NCI-H526 treated with DMSO at 0.1 percent for 48 hours (cell line): ENCODE measurements at regions not wholly inside any gene's neighbourhood (a gene's known extent, or its start where the extent isn't known, plus 50 kb on each side); places are given as distances from the start of the nearest gene placed in this dataset.
A peak's percentile ranks its signal among the peaks of the same experiment; 100 is the strongest.
"Not testable (repeated sequence)": the region's sequence is repeated elsewhere in the genome, so short reads cannot be mapped to it uniquely, and the experiment has no call there.

ENCODE experiments used
- DNase-seq: peaks from one replicate; lab custom pipeline; 2025; lab: John Stamatoyannopoulos, UW

GRCh38 chr12:82300611-82301010 lies 57.6 kb downstream of the CCDC59 start:
- no peak for DNase-seq

GRCh38 chr12:82299319-82300025 lies 58.7 kb downstream of the CCDC59 start:
- no peak for DNase-seq

- no peak for DNase-seq
Observed at GRCh38 chr12:82290415-82290814, 67.8 kb downstream of the CCDC59 start.

- DNase-seq, result not testable (repeated sequence)
Observed at GRCh38 chr12:82281335-82281734, 76.9 kb downstream of the CCDC59 start.

GRCh38 chr12:82279536-82280058 lies 78.6 kb downstream of the CCDC59 start:
- DNase-seq, result peak; percentile 60

GRCh38 chr12:82277582-82277981 lies 80.6 kb downstream of the CCDC59 start:
- no peak for DNase-seq

- no peak for DNase-seq
Observed at GRCh38 chr12:82242729-82243128, 115.5 kb downstream of the CCDC59 start.

- DNase-seq, result no peak
Observed at GRCh38 chr12:82225871-82226270, 132.3 kb downstream of the CCDC59 start.

- DNase-seq, result no peak
Observed at GRCh38 chr12:82223426-82223825, 134.8 kb downstream of the CCDC59 start.

GRCh38 chr12:82216475-82216874 lies 141.7 kb downstream of the CCDC59 start:
- DNase-seq, result no peak

GRCh38 chr12:82213761-82214160 lies 144.4 kb downstream of the CCDC59 start:
- no peak for DNase-seq

GRCh38 chr12:82210882-82211281 lies 147.3 kb downstream of the CCDC59 start:
- DNase-seq, result no peak

GRCh38 chr12:82209533-82209932 lies 148.7 kb downstream of the CCDC59 start:
- DNase-seq, result no peak

GRCh38 chr12:82207556-82207955 lies 150.6 kb downstream of the CCDC59 start:
- DNase-seq, result no peak

GRCh38 chr12:82203086-82203485 lies 155.1 kb downstream of the CCDC59 start:
- DNase-seq, result no peak

- DNase-seq, result no peak
Observed at GRCh38 chr12:82187595-82187994, 170.6 kb downstream of the CCDC59 start.

GRCh38 chr12:82187011-82187410 lies 171.2 kb downstream of the CCDC59 start:
- DNase-seq, result no peak

GRCh38 chr12:82186282-82186681 lies 171.9 kb downstream of the CCDC59 start:
- DNase-seq, result no peak

- DNase-seq, result no peak
Observed at GRCh38 chr12:82184844-82185243, 173.3 kb downstream of the CCDC59 start.

GRCh38 chr12:82182601-82183190 lies 175.5 kb downstream of the CCDC59 start:
- peak; percentile 42 for DNase-seq

GRCh38 chr12:82176761-82177490 lies 181.3 kb downstream of the CCDC59 start:
- DNase-seq, result no peak

- DNase-seq, result no peak
Observed at GRCh38 chr12:82176026-82176425, 182.2 kb downstream of the CCDC59 start.

GRCh38 chr12:82174936-82175335 lies 183.3 kb downstream of the CCDC59 start:
- no peak for DNase-seq
